Stimulated activated CD4-positive, alpha-beta T cell treated with anti-CD3 and anti-CD28 coated beads, Interleukin-2, amount 100 ng/mL, for 48 hours (primary cell): ENCODE measurements at regions not wholly inside any gene's neighbourhood (a gene's known extent, or its start where the extent isn't known, plus 50 kb on each side); places are given as distances from the start of the nearest gene placed in this dataset.
"Not testable (repeated sequence)": the region's sequence is repeated elsewhere in the genome, so short reads cannot be mapped to it uniquely, and the experiment has no call there.

Source experiments
- DNase-seq, 2 donors: peaks; one replicate each; pipeline ENCODE4 v3.0.0-alpha.2; 2020

GRCh38 chr9:107577140-107577776, 87.7 kb upstream of the KLF4 start:
- no peak for DNase-seq

- no peak for DNase-seq
These were observed 81.6 kb upstream of the KLF4 start for GRCh38 chr9:107571148-107571547.

GRCh38 chr9:107569174-107569573, 79.6 kb upstream of the KLF4 start:
- DNase-seq, result no peak

GRCh38 chr9:107568406-107568805, 78.8 kb upstream of the KLF4 start:
- not testable (repeated sequence) for DNase-seq

GRCh38 chr9:107567462-107567861, 77.9 kb upstream of the KLF4 start:
- no peak for DNase-seq

GRCh38 chr9:107566611-107567061, 77.1 kb upstream of the KLF4 start:
- no peak for DNase-seq

- no peak for DNase-seq
These were observed 73.2 kb upstream of the KLF4 start for GRCh38 chr9:107562798-107563197.

GRCh38 chr9:107559494-107560086, 70.0 kb upstream of the KLF4 start:
- no peak for DNase-seq

GRCh38 chr9:107557236-107557990, 67.8 kb upstream of the KLF4 start:
- DNase-seq, result no peak

GRCh38 chr9:107554636-107555035, 65.1 kb upstream of the KLF4 start:
- DNase-seq, result no peak

- no peak for DNase-seq
These were observed 59.0 kb upstream of the KLF4 start for GRCh38 chr9:107548298-107549142.

- DNase-seq, result no peak
These were observed 58.3 kb upstream of the KLF4 start for GRCh38 chr9:107547772-107548297.

- no peak for DNase-seq
These were observed 57.7 kb upstream of the KLF4 start for GRCh38 chr9:107547303-107547702.

GRCh38 chr9:107546859-107547258, 57.3 kb upstream of the KLF4 start:
- no peak for DNase-seq

GRCh38 chr9:107545036-107545435, 55.5 kb upstream of the KLF4 start:
- no peak for DNase-seq

GRCh38 chr9:107542411-107543157, 53.0 kb upstream of the KLF4 start:
- no peak for DNase-seq

- no peak for DNase-seq
These were observed 52.0 kb upstream of the KLF4 start for GRCh38 chr9:107541523-107541922.

GRCh38 chr9:107540164-107540561, 50.6 kb upstream of the KLF4 start:
- DNase-seq, result no peak

GRCh38 chr9:107539427-107540163, 50.0 kb upstream of the KLF4 start:
- DNase-seq, result no peak
